AG04450 (cell line): ENCODE measurements at regions not wholly inside any gene's neighbourhood (a gene's known extent, or its start where the extent isn't known, plus 50 kb on each side); places are given as distances from the start of the nearest gene placed in this dataset.

Experiments
- CTCF ChIA-PET: fragments of 300-600, 350-600 bp; formaldehyde crosslinking; extraction: SDS; loops from one replicate; lab custom pipeline; 2022; ENCODE audit warnings: antibody characterized with exemption, inconsistent platforms; lab: Charles Lee
- POLR2A ChIA-PET: fragments of 350-600 bp; formaldehyde crosslinking; extraction: SDS; loops from one replicate; lab custom pipeline; 2021; ENCODE audit warnings: antibody characterized with exemption, inconsistent platforms; lab: Yijun Ruan, JAX
- DNase-seq: peaks from one replicate; pipeline ENCODE4 v3.0.0-alpha.2; 2011; ENCODE audit warnings: low read depth, low spot score
- H3K27ac ChIP-seq: one replicate; pipeline ENCODE4 v1.5.1; 2012; ENCODE audit warnings: low read depth, low read length, control low read depth
- H3K27me3 ChIP-seq: one replicate; pipeline ENCODE4 v1.6.0; 2012; ENCODE audit warnings: low read length; ENCODE audit not compliant: control insufficient read depth, insufficient read depth
- H3K4me3 ChIP-seq: 2 replicates; pipeline ENCODE4 v1.5.1; 2011; ENCODE audit warnings: mild to moderate bottlenecking, low read depth, low read length, control low read depth
- H3K9me3 ChIP-seq: 2 replicates; pipeline ENCODE4 v1.5.1; 2012; ENCODE audit warnings: low read length; ENCODE audit not compliant: control insufficient read depth, insufficient read depth
- TF ChIP-seq, protein P1 (sequence below): IDR thresholded peaks from 2 replicates; pipeline ENCODE4 v1.5.1; 2011; ENCODE audit warnings: low read depth, low read length, control low read depth, inconsistent platforms

DNA sequence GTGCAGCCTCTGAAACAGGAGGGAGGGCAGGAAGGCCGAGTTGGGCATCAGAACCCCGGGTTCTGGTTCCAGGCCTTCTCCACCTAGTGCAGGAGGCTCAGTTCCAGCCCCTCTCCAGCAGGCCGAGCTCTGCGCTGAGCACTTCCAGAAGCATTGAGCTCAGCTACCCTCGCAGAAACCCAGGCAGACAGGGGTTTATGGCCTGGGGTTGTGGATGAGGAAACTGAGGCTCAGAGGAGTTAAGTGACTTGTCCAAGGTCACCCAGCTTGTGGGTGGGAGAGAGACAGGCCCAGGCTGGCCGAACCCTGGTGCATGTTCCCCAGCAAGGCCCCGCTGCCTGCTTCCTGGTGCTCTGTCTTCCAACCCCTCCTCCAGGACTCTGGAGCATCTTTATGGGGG lies 348.9 kb downstream of the PTPRU start:
- Histone ChIP-seq H3K27me3 (no peaks in the 10 kb centered on the region), H3K9me3 (no peaks in the 10 kb centered on the region), H3K4me3 (no peak overlapping the region), H3K27ac (no peak overlapping the region)
- ChIA-PET CTCF (no interaction called here), POLR2A (no interaction called here)
- DNase-seq = no peak
- TF ChIP-seq, protein P1, sequence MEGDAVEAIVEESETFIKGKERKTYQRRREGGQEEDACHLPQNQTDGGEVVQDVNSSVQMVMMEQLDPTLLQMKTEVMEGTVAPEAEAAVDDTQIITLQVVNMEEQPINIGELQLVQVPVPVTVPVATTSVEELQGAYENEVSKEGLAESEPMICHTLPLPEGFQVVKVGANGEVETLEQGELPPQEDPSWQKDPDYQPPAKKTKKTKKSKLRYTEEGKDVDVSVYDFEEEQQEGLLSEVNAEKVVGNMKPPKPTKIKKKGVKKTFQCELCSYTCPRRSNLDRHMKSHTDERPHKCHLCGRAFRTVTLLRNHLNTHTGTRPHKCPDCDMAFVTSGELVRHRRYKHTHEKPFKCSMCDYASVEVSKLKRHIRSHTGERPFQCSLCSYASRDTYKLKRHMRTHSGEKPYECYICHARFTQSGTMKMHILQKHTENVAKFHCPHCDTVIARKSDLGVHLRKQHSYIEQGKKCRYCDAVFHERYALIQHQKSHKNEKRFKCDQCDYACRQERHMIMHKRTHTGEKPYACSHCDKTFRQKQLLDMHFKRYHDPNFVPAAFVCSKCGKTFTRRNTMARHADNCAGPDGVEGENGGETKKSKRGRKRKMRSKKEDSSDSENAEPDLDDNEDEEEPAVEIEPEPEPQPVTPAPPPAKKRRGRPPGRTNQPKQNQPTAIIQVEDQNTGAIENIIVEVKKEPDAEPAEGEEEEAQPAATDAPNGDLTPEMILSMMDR = no peak

DNA sequence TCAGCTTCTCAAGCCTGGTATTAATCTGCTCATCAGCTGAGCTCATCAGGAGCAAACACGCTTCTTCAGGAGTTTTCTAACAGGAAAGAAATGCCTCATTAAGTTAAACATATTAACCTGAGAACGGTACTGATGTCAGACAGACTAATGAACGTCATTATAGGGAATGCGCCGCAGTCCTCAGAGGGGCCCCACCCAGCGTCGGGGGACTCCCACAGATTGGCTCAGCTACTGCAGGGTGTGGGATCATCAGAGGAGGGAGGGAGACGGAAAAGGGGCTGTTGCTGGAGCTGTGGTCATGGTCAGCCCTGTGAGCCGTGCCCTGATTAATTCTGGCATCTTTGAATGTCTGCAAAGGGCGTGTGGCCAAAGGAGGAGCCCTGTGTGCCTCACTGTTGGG lies 348.5 kb downstream of the PTPRU start:
- Histone ChIP-seq H3K4me3 (no peak overlapping the region), H3K9me3 (no peaks in the 10 kb centered on the region), H3K27me3 (no peaks in the 10 kb centered on the region), H3K27ac (no peak overlapping the region)
- POLR2A ChIA-PET = no interaction called here
- TF ChIP-seq, protein P1 = no peak
- CTCF ChIA-PET = no interaction called here
- no peak for DNase-seq

DNA sequence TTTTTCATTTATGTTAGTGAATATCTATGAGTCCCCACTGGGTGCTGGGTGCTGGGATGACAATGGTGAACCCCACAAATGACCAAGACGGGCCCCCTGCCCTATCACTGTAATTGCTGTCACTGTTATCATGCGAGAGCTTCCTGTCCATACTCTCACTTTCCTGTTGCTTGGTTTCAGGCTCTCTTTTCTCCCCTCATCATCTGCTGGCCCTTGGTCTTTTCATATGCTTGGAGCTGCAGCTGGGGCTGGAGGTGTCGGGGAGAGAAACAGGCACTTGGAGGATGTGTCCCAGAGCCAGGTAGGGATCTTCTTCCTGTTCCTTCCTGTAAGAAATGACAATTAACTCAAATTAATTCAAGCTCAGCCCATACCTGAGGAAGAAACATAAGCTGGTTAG lies 348.0 kb downstream of the PTPRU start:
- no peak for DNase-seq
- H3K4me3 ChIP-seq = no peak overlapping the region
- H3K27ac ChIP-seq = no peak overlapping the region
- no peaks in the 10 kb centered on the region for H3K9me3 ChIP-seq
- no peaks in the 10 kb centered on the region for H3K27me3 ChIP-seq
- ChIA-PET CTCF (interaction anchor here (0.6 kb wide), 1 partner anchor 10 kb away, joined by 3 read pairs; no protein-coding TSS in a partner anchor), POLR2A (no interaction called here)
- TF ChIP-seq, protein P1 = no peak

DNA sequence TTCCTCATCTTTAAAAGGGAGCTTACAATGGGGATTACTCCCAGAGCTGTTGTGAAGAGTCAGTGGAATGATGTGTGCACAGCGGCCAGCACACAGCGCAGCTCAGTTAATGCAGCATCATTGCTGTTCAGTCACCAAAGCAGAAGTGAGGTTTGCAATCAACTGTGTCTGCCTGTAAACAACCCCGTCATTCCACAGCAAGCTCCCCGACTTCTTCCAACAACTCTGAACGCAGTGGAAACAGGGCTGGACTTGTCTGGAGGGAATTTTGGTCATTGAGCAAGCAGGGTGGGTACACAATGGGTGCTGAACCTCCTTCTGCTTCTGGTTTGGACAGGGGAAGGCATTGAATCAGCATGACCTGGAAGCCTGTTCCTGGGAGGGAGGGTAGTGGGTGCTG lies 347.4 kb downstream of the PTPRU start:
- ChIA-PET CTCF (interaction anchor here (0.6 to 0.7 kb wide), 2 partner anchors 11 to 119 kb away, joined by 3 read pairs; no protein-coding TSS in a partner anchor), POLR2A (no interaction called here)
- H3K27ac ChIP-seq = no peak overlapping the region
- no peak overlapping the region for H3K4me3 ChIP-seq
- TF ChIP-seq, protein P1 = no peak
- DNase-seq = no peak
- no peaks in the 10 kb centered on the region for H3K9me3 ChIP-seq
- H3K27me3 ChIP-seq = no peaks in the 10 kb centered on the region

DNA sequence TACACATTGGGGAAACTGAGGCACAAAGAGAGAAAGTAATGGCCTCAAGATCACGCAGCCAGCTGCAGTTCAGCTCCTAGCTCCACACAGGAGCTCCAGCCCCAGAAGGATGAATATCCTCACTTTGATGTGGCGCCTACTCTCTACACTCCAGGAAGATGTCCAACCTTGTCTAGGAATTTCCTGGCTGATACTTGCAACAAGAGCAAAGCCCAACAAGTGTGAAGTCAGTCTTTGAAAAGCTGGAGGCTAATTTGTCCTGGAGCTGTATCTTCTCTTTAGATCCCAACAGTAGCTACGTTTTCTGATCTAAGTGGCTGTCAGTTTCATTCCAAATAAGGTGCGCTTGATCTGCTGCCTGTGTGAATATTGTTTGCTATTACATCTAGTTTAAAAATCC lies 344.9 kb downstream of the PTPRU start:
- TF ChIP-seq, protein P1 = no peak
- ChIA-PET POLR2A (no interaction called here), CTCF (no interaction called here)
- Histone ChIP-seq H3K27me3 (no peaks in the 10 kb centered on the region), H3K9me3 (peaks cover 4% of the 10 kb centered on the region), H3K4me3 (no peak overlapping the region), H3K27ac (no peak overlapping the region)
- DNase-seq = no peak
